Rectal smooth muscle tissue (tissue), 1 donor: ENCODE measurements at regions not wholly inside any gene's neighbourhood (a gene's known extent, or its start where the extent isn't known, plus 50 kb on each side); places are given as distances from the start of the nearest gene placed in this dataset.
"Not testable (repeated sequence)": the region's sequence is repeated elsewhere in the genome, so short reads cannot be mapped to it uniquely, and the experiment has no call there.

Experiments
- H3K27ac ChIP-seq: one replicate; pipeline ENCODE4 v1.7.0; 2013; ENCODE audit warnings: low read depth, low read length, inconsistent platforms
- H3K27me3 ChIP-seq: one replicate; pipeline ENCODE4 v1.7.0; 2013; ENCODE audit warnings: low read length; ENCODE audit not compliant: control insufficient read depth, insufficient read depth
- H3K36me3 ChIP-seq: one replicate; pipeline ENCODE4 v1.7.0; 2013; ENCODE audit warnings: low read length; ENCODE audit not compliant: control insufficient read depth, insufficient read depth
- H3K4me1 ChIP-seq: one replicate; pipeline ENCODE4 v1.7.0; 2013; ENCODE audit warnings: low read length; ENCODE audit not compliant: control insufficient read depth, insufficient read depth
- H3K4me3 ChIP-seq: one replicate; pipeline ENCODE4 v1.7.0; 2013; ENCODE audit warnings: low read length
- H3K9ac ChIP-seq: one replicate; pipeline ENCODE4 v1.7.0; 2013; ENCODE audit warnings: low read length

DNA sequence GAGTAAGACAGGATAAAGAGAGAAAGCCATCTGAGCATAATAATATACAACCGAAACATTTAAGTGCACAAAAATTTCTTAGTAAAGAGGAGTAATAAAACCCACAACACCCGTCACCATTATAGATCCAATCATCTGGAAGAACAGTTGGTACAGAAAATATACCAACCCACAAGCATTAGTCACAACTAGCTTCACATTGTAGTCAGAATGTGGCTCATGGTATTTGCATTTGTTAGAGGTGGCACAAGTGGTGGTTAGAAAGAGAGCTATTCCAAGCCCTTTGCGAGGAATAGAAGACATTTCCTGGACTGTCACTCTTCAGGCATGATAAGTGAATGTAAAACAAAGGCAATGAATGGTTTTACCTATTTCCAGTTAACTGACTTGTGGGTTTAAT is 677.5 kb upstream of the ST8SIA4 start:
- Histone ChIP-seq H3K9ac (no peak overlapping the region), H3K4me1 (no peaks in the 10 kb centered on the region), H3K27me3 (no peaks in the 10 kb centered on the region), H3K4me3 (no peak overlapping the region), H3K36me3 (no peaks in the 10 kb centered on the region), H3K27ac (no peak overlapping the region)

- Histone ChIP-seq H3K27ac (no peak overlapping the region), H3K36me3 (no peaks in the 10 kb centered on the region), H3K27me3 (no peaks in the 10 kb centered on the region)
Measured at GRCh38 chr5:101574017-101574416, 670.9 kb upstream of the ST8SIA4 start.

DNA sequence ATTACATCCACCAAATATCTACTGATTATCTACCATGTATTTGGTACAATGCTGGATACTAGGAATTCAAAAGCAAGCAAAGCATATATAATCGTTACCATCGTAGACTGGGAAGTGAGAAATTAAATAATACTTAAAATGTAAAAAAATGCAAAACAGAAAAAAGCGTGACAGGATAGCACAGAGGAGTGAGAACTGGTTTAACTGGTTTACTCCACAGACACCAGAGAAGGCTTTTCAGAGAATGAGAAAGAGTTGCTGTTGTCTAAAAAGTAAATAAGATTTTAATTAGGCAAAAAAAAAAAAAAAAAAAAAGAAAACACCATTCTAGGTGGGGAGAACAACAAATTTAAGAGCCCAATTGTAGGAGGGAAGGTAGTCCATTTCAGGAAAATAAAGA is 657.9 kb upstream of the ST8SIA4 start:
- Histone ChIP-seq H3K4me3 (no peak overlapping the region), H3K4me1 (no peaks in the 10 kb centered on the region), H3K27ac (no peak overlapping the region), H3K27me3 (no peaks in the 10 kb centered on the region), H3K36me3 (no peaks in the 10 kb centered on the region), H3K9ac (no peak overlapping the region)

More at GRCh38 chr5:101574017-101574416, 670.9 kb upstream of the ST8SIA4 start:
- Histone ChIP-seq H3K9ac (no peak overlapping the region), H3K4me3 (no peak overlapping the region), H3K4me1 (no peaks in the 10 kb centered on the region)

GRCh38 chr5:101543780-101544179 is 640.7 kb upstream of the ST8SIA4 start:
- no peaks in the 10 kb centered on the region for H3K4me1 ChIP-seq
- H3K27ac ChIP-seq = no peak overlapping the region
- no peak overlapping the region for H3K4me3 ChIP-seq
- H3K9ac ChIP-seq = no peak overlapping the region
- no peaks in the 10 kb centered on the region for H3K27me3 ChIP-seq
- H3K36me3 ChIP-seq = no peaks in the 10 kb centered on the region

DNA sequence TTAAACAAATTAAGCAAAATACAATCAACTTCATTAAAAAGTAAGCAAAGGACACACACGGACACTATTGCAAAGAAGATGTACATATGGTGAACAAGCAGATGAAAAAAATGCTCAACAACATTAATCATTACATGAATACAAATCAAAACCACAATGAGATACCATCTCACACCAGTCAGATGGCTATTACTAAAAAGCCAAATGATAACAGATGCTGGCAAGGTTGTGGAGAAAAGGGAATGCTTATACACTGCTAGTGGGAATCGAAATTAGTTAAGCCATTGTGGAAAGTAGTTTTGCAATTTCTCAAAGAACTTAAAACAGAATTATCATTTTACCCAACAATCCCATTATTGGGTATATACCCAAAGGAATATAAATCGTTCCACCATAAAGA is 636.2 kb upstream of the ST8SIA4 start:
- Histone ChIP-seq H3K4me3 (no peak overlapping the region), H3K36me3 (no peaks in the 10 kb centered on the region), H3K27ac (no peak overlapping the region), H3K9ac (no peak overlapping the region), H3K4me1 (no peaks in the 10 kb centered on the region), H3K27me3 (no peaks in the 10 kb centered on the region)

- H3K4me3 ChIP-seq = no peak overlapping the region
Measured at GRCh38 chr5:101535626-101536025, 632.5 kb upstream of the ST8SIA4 start.

GRCh38 chr5:101534491-101535110 is 631.5 kb upstream of the ST8SIA4 start:
- Histone ChIP-seq H3K4me1 (no peaks in the 10 kb centered on the region), H3K9ac (no peak overlapping the region), H3K36me3 (no peaks in the 10 kb centered on the region)

More at GRCh38 chr5:101535626-101536025, 632.5 kb upstream of the ST8SIA4 start:
- H3K36me3 ChIP-seq = no peaks in the 10 kb centered on the region
- no peaks in the 10 kb centered on the region for H3K27me3 ChIP-seq
- H3K4me1 ChIP-seq = no peaks in the 10 kb centered on the region
- H3K27ac ChIP-seq = no peak overlapping the region
- no peak overlapping the region for H3K9ac ChIP-seq

GRCh38 chr5:101532430-101532829 is 629.3 kb upstream of the ST8SIA4 start:
- Histone ChIP-seq H3K27me3 (no peaks in the 10 kb centered on the region), H3K27ac (no peak overlapping the region), H3K4me3 (no peak overlapping the region), H3K36me3 (no peaks in the 10 kb centered on the region), H3K4me1 (no peaks in the 10 kb centered on the region), H3K9ac (no peak overlapping the region)

More at GRCh38 chr5:101534491-101535110, 631.5 kb upstream of the ST8SIA4 start:
- H3K4me3 ChIP-seq = no peak overlapping the region
- H3K27me3 ChIP-seq = no peaks in the 10 kb centered on the region
- H3K27ac ChIP-seq = no peak overlapping the region

- Histone ChIP-seq H3K4me1 (no peaks in the 10 kb centered on the region), H3K27ac (no peak overlapping the region), H3K36me3 (no peaks in the 10 kb centered on the region), H3K27me3 (no peaks in the 10 kb centered on the region), H3K9ac (no peak overlapping the region), H3K4me3 (no peak overlapping the region)
Measured at GRCh38 chr5:101531026-101531425, 627.9 kb upstream of the ST8SIA4 start.

DNA sequence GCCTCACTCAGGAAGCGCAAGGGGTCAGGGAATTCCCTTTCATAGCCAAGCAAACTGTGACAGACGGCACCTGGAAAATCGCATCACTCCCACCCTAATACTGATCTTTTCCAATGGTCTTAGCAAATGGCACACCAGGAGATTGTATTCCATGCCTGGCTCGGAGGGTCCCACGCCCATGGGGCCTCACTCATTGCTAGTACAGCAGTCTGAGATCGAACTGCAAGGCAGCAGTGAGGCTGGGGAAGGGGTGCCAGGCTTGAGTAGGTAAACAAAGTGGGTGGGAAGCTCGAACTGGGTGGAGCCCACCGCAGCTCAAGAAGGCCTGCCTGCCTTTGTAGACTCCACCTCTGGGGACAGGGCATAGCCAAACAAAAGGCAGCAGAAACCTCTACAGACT is 626.0 kb upstream of the ST8SIA4 start:
- H3K27me3 ChIP-seq, H3K27ac ChIP-seq, H3K4me1 ChIP-seq, H3K9ac ChIP-seq, H3K4me3 ChIP-seq, H3K36me3 ChIP-seq: not testable (repeated sequence)

DNA sequence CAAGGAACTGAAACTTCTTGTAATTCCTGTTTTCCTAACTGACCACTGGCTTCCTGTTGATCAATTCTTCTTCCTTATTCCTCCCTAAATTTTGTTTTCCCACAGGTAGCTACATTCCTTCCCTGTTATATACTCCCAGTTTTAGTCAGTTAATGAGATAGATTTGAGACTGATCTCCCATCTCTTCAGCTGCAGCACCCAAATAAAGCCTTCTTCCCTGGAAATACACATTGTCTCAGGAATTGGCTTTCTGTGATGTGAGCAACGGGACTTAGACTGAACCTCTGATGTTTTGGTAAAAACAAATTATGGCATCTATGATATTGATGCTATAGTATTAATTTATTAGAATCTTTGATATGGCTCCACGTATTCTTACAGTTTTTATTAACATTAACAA is 617.3 kb upstream of the ST8SIA4 start:
- Histone ChIP-seq H3K4me3 (no peak overlapping the region), H3K9ac (no peak overlapping the region), H3K4me1 (no peaks in the 10 kb centered on the region), H3K27me3 (no peaks in the 10 kb centered on the region), H3K27ac (no peak overlapping the region), H3K36me3 (no peaks in the 10 kb centered on the region)

GRCh38 chr5:101517795-101518194 is 614.7 kb upstream of the ST8SIA4 start:
- no peak overlapping the region for H3K4me3 ChIP-seq
- H3K27me3 ChIP-seq = no peaks in the 10 kb centered on the region
- no peak overlapping the region for H3K27ac ChIP-seq
- no peak overlapping the region for H3K9ac ChIP-seq
- H3K36me3 ChIP-seq = no peaks in the 10 kb centered on the region
- H3K4me1 ChIP-seq = no peaks in the 10 kb centered on the region

GRCh38 chr5:101515721-101516120 is 612.6 kb upstream of the ST8SIA4 start:
- H3K4me1 ChIP-seq = no peaks in the 10 kb centered on the region
- H3K4me3 ChIP-seq = no peak overlapping the region
- H3K27ac ChIP-seq = no peak overlapping the region
- no peaks in the 10 kb centered on the region for H3K27me3 ChIP-seq
- H3K36me3 ChIP-seq = no peaks in the 10 kb centered on the region
- H3K9ac ChIP-seq = no peak overlapping the region
